SK-N-SH (cell line): ENCODE measurements at regions not wholly inside any gene's neighbourhood (a gene's known extent, or its start where the extent isn't known, plus 50 kb on each side); places are given as distances from the start of the nearest gene placed in this dataset.

Source experiments
- EP300 ChIP-seq, 2 experiments: IDR thresholded peaks; 2 replicates each; pipeline versions ENCODE4 v1.4.0 to v1.6.1; 2012; ENCODE audit warnings: borderline replicate concordance in 1 of 2, low read depth in 1 of 2, low read length in 1 of 2
- FOXJ3 ChIP-seq: sonication (generic); formaldehyde crosslinking; IDR thresholded peaks from 2 replicates; pipeline ENCODE4 v1.5.1; 2020; ENCODE audit warnings: mild to moderate bottlenecking, missing genetic modification reagents
- POLR2AphosphoS5 ChIP-seq: IDR thresholded peaks from 2 replicates; pipeline ENCODE4 v1.6.1; 2012; ENCODE audit warnings: low read depth, low read length
- RFX5 ChIP-seq: IDR thresholded peaks from 2 replicates; pipeline ENCODE4 v1.6.1; 2012; ENCODE audit warnings: mild to moderate bottlenecking, improper control_type of control experiment, low read length
- SMC3 ChIP-seq: IDR thresholded peaks from 2 replicates; pipeline ENCODE4 v1.6.1; 2012; ENCODE audit warnings: low read depth, low read length, improper control_type of control experiment
- TAF1 ChIP-seq: IDR thresholded peaks from 2 replicates; pipeline ENCODE4 v1.6.1; 2012; ENCODE audit warnings: low read depth, mild to moderate bottlenecking, low read length, moderate library complexity, borderline replicate concordance
- YY1 ChIP-seq: IDR thresholded peaks from 2 replicates; pipeline ENCODE4 v1.4.0; 2012; ENCODE audit warnings: low read depth, mild to moderate bottlenecking
- TF ChIP-seq, protein P1 (sequence below): fragments of 200-600 bp; sonication (generic); IDR thresholded peaks from 2 replicates; pipeline ENCODE4 v1.6.1; 2017; ENCODE audit warnings: antibody characterized with exemption, mild to moderate bottlenecking, moderate library complexity
- TF ChIP-seq, protein P2 (sequence below): IDR thresholded peaks from 2 replicates; pipeline ENCODE4 v1.4.0; 2012; ENCODE audit warnings: low read depth, borderline replicate concordance
- TF ChIP-seq, protein P3 (sequence below): IDR thresholded peaks from 2 replicates; pipeline ENCODE4 v1.6.1; 2012; ENCODE audit warnings: mild to moderate bottlenecking, low read depth, low read length, moderate library complexity

DNA sequence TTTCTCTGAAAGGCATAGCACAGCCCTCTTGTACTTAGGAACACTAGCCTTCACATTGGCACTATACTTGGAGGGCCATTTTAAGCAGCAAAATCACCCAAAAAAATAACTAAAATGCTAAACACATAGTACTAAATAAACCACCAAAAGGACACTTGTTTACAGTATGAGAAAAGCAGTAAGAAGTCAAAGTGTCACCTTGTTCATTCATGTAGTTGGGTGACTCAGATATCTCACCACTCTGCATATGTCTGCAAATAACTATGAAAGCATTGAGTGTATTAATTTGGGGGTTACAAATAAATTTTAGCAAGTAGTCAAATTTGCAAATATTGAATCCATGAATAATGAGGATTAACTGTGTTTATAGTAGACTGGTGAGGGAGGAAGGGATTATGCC, 107.6 kb downstream of the ELAPOR2 start:
- TF ChIP-seq, protein P1, sequence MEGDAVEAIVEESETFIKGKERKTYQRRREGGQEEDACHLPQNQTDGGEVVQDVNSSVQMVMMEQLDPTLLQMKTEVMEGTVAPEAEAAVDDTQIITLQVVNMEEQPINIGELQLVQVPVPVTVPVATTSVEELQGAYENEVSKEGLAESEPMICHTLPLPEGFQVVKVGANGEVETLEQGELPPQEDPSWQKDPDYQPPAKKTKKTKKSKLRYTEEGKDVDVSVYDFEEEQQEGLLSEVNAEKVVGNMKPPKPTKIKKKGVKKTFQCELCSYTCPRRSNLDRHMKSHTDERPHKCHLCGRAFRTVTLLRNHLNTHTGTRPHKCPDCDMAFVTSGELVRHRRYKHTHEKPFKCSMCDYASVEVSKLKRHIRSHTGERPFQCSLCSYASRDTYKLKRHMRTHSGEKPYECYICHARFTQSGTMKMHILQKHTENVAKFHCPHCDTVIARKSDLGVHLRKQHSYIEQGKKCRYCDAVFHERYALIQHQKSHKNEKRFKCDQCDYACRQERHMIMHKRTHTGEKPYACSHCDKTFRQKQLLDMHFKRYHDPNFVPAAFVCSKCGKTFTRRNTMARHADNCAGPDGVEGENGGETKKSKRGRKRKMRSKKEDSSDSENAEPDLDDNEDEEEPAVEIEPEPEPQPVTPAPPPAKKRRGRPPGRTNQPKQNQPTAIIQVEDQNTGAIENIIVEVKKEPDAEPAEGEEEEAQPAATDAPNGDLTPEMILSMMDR, result no peak
- no peak for TF ChIP-seq POLR2AphosphoS5
- no peak for TF ChIP-seq YY1
- no peak for TF ChIP-seq TAF1
- no peak for TF ChIP-seq SMC3
- TF ChIP-seq EP300 (IDR thresholded peaks at IDR 0.05; ENCODE audit: borderline replicate concordance in 1 of 2, low read depth in 1 of 2, low read length in 1 of 2), result no peak
- no peak for TF ChIP-seq RFX5
- TF ChIP-seq FOXJ3 (CRISPR knock-in tag), result no peak
- TF ChIP-seq, protein P2, sequence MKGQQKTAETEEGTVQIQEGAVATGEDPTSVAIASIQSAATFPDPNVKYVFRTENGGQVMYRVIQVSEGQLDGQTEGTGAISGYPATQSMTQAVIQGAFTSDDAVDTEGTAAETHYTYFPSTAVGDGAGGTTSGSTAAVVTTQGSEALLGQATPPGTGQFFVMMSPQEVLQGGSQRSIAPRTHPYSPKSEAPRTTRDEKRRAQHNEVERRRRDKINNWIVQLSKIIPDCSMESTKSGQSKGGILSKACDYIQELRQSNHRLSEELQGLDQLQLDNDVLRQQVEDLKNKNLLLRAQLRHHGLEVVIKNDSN, result no peak
- TF ChIP-seq, protein P3, sequence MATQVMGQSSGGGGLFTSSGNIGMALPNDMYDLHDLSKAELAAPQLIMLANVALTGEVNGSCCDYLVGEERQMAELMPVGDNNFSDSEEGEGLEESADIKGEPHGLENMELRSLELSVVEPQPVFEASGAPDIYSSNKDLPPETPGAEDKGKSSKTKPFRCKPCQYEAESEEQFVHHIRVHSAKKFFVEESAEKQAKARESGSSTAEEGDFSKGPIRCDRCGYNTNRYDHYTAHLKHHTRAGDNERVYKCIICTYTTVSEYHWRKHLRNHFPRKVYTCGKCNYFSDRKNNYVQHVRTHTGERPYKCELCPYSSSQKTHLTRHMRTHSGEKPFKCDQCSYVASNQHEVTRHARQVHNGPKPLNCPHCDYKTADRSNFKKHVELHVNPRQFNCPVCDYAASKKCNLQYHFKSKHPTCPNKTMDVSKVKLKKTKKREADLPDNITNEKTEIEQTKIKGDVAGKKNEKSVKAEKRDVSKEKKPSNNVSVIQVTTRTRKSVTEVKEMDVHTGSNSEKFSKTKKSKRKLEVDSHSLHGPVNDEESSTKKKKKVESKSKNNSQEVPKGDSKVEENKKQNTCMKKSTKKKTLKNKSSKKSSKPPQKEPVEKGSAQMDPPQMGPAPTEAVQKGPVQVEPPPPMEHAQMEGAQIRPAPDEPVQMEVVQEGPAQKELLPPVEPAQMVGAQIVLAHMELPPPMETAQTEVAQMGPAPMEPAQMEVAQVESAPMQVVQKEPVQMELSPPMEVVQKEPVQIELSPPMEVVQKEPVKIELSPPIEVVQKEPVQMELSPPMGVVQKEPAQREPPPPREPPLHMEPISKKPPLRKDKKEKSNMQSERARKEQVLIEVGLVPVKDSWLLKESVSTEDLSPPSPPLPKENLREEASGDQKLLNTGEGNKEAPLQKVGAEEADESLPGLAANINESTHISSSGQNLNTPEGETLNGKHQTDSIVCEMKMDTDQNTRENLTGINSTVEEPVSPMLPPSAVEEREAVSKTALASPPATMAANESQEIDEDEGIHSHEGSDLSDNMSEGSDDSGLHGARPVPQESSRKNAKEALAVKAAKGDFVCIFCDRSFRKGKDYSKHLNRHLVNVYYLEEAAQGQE, result no peak
